Type B pancreatic cell (in vitro differentiated cells): ENCODE measurements at regions not wholly inside any gene's neighbourhood (a gene's known extent, or its start where the extent isn't known, plus 50 kb on each side); places are given as distances from the start of the nearest gene placed in this dataset.

ENCODE experiments used
- DNase-seq: peaks from one replicate; pipeline ENCODE4 v3.0.0; 2021; ENCODE audit warnings: mixed read lengths; ENCODE audit not compliant: unreplicated experiment; ENCODE audit errors: extremely low spot score
- H3K27ac Mint-ChIP-seq: 2 replicates; pipeline ENCODE4 v1.8.0; 2021; ENCODE audit warnings: mild to moderate bottlenecking, mixed read lengths
- H3K27me3 Mint-ChIP-seq: 2 replicates; pipeline ENCODE4 v1.8.0; 2021; ENCODE audit warnings: mixed read lengths
- H3K36me3 Mint-ChIP-seq: 2 replicates; pipeline ENCODE4 v1.8.0; 2021; ENCODE audit warnings: mixed read lengths
- H3K4me1 Mint-ChIP-seq: one replicate; pipeline ENCODE4 v1.8.0; 2021; ENCODE audit warnings: mixed read lengths; ENCODE audit not compliant: unreplicated experiment
- H3K4me3 Mint-ChIP-seq: 2 replicates; pipeline ENCODE4 v1.8.0; 2021; ENCODE audit warnings: mild to moderate bottlenecking, mixed read lengths
- H3K9me3 Mint-ChIP-seq: 2 replicates; pipeline ENCODE4 v1.8.0; 2021; ENCODE audit warnings: mixed read lengths
- CTCF ChIP-seq: fragments of 200-600 bp; sonication (generic); conservative IDR thresholded peaks from 2 replicates; pipeline ENCODE4 v1.5.0; 2021; ENCODE audit warnings: antibody characterized with exemption, mild to moderate bottlenecking

DNA sequence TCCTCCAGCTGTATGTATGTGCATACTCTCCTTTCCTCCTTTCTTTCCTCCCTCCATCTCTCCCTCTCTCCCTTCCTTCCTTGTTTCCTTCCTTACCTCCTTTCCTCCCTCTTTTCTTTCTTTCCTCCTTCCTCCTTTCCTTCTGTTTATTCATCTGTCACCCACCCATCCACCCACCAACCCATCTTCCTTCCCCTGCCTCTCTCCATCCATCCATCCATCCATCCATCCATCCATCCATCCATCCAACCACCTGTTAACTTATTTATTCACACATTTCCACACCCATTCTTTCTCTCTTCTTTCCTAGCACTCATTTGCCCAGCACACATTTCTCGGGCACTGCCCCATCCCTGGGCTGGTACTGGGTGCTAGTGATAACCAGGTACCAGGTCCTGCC lies 443.9 kb downstream of the MIAT start:
- no peak for TF ChIP-seq CTCF
- no peaks in the 10 kb centered on the region for H3K9me3 Mint-ChIP-seq
- H3K27me3 Mint-ChIP-seq, result peaks cover 69% of the 10 kb centered on the region
- H3K36me3 Mint-ChIP-seq, result no peaks in the 10 kb centered on the region
- H3K4me1 Mint-ChIP-seq, result peaks cover 44% of the 10 kb centered on the region
- H3K27ac Mint-ChIP-seq, result peak overlapping the region; percentile 21
- DNase-seq, result no peak
- H3K4me3 Mint-ChIP-seq, result peak overlapping the region; percentile 55

DNA sequence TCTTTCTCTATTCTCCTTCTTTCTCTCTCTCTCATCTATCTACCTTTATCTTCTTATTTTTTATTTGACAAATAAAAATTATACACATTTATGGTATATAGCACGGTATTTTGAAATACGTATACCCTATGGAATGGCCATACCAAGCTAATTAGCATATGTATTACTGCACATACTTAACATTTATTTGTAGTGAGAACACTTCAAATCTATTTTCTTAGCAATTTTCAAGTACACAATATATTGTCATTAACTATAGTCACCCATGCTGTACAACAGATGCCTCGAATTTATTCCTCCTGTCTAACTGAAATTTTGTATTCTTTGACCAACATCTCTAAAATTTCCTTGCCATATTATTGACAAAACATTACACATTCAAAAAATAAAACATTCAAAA lies 447.1 kb downstream of the MIAT start:
- H3K4me3 Mint-ChIP-seq, result no peak overlapping the region
- peaks cover 53% of the 10 kb centered on the region for H3K27me3 Mint-ChIP-seq
- no peaks in the 10 kb centered on the region for H3K36me3 Mint-ChIP-seq
- DNase-seq, result no peak
- TF ChIP-seq CTCF, result no peak
- H3K9me3 Mint-ChIP-seq, result no peaks in the 10 kb centered on the region
- no peak overlapping the region for H3K27ac Mint-ChIP-seq
- peaks cover 43% of the 10 kb centered on the region for H3K4me1 Mint-ChIP-seq

DNA sequence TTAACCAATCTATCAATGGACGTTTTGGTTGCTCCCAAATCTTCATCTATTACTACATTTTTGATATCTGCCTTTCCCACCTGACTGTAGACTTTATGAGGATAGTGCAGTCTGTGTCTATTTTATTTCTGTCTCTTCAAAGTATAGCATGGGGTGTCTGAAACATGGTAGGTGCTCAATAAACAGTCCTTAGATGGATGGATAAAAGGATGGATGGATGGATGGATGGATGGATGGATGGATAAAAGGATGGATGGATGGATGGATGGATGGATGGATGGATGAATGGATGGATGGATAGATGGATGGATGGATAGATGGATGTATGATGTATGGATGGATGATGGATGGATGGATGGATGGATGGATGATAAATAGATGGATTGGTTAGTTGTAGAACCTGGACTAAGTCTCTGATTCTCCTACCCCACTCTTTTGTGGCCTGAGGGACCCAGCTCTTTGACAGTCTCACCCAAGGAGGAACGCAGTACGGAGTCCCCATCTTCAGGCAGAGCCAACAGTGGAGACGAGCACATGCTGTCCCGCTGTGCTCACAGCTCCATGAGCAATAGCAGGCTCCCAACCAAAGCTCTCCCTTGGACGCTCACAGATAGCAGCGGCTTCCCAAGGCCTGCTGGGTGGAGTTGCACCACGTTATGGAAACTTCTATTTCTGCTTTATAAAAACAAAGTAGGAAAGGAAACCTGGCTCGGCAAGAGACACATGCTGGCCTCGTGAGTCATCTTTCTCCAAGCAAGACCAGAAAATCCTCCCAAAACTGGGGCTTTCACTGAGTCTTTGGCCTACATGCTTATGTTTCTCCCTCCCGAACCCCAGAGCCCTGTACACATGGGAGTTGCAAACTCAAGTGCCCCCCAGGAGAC lies 448.0 kb downstream of the MIAT start:
- Mint-ChIP-seq H3K27me3 (peaks cover 47% of the 10 kb centered on the region), H3K36me3 (no peaks in the 10 kb centered on the region), H3K4me1 (peaks cover 44% of the 10 kb centered on the region), H3K4me3 (no peak overlapping the region), H3K27ac (no peak overlapping the region), H3K9me3 (no peaks in the 10 kb centered on the region)
- no peak for TF ChIP-seq CTCF
- DNase-seq, result no peak

- Mint-ChIP-seq H3K27ac (no peak overlapping the region), H3K9me3 (no peaks in the 10 kb centered on the region), H3K4me3 (no peak overlapping the region), H3K36me3 (no peaks in the 10 kb centered on the region), H3K4me1 (peaks cover 44% of the 10 kb centered on the region), H3K27me3 (peaks cover 32% of the 10 kb centered on the region)
- no peak for TF ChIP-seq CTCF
- no peak for DNase-seq
These were observed 449.6 kb downstream of the MIAT start for GRCh38 chr22:27106985-27107384.

GRCh38 chr22:27107386-27107785 lies 450.0 kb downstream of the MIAT start:
- H3K27ac Mint-ChIP-seq, result no peak overlapping the region

More at GRCh38 chr22:27107386-27107785, 450.0 kb downstream of the MIAT start:
- no peak overlapping the region for H3K4me3 Mint-ChIP-seq
- peaks cover 46% of the 10 kb centered on the region for H3K4me1 Mint-ChIP-seq
- H3K27me3 Mint-ChIP-seq, result peaks cover 30% of the 10 kb centered on the region
- no peaks in the 10 kb centered on the region for H3K9me3 Mint-ChIP-seq
- no peak for TF ChIP-seq CTCF
- no peaks in the 10 kb centered on the region for H3K36me3 Mint-ChIP-seq
- no peak for DNase-seq
